HG02798 (cell line): ENCODE measurements at regions not wholly inside any gene's neighbourhood (a gene's known extent, or its start where the extent isn't known, plus 50 kb on each side); places are given as distances from the start of the nearest gene placed in this dataset.
"Not testable (repeated sequence)": the region's sequence is repeated elsewhere in the genome, so short reads cannot be mapped to it uniquely, and the experiment has no call there.

Source experiments
- ATAC-seq: cut with Tn5 transposase; IDR thresholded peaks from one replicate; pipeline ENCODE4 v1.9.1; 2021; ENCODE audit warnings: mild to moderate bottlenecking; ENCODE audit not compliant: unreplicated experiment, poor library complexity

DNA sequence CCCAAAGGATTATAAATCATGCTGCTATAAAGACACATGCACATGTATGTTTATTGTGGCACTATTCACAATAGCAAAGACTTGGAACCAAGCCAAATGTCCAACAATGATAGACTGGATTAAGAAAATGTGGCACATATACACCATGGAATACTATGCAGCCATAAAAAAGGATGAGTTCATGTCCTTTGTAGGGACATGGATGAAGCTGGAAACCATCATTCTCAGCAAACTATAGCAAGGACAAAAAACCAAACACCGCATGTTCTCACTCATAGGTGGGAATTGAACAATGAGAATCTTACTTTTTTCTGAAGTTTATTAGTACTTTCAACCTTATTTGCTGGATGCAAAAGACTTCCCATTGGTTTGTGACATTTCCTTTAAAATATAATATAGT, 101.0 kb upstream of the TBX18 start:
- not testable (repeated sequence) for ATAC-seq

- no peak for ATAC-seq
Observed at GRCh38 chr6:84862843-84863242, 98.4 kb upstream of the TBX18 start.

GRCh38 chr6:84860920-84861319, 96.5 kb upstream of the TBX18 start:
- no peak for ATAC-seq

GRCh38 chr6:84860509-84860908, 96.1 kb upstream of the TBX18 start:
- no peak for ATAC-seq

GRCh38 chr6:84854811-84855400, 90.5 kb upstream of the TBX18 start:
- ATAC-seq = no peak

- ATAC-seq = no peak
Observed at GRCh38 chr6:84853901-84854300, 89.5 kb upstream of the TBX18 start.

- no peak for ATAC-seq
Observed at GRCh38 chr6:84848960-84849359, 84.6 kb upstream of the TBX18 start.

DNA sequence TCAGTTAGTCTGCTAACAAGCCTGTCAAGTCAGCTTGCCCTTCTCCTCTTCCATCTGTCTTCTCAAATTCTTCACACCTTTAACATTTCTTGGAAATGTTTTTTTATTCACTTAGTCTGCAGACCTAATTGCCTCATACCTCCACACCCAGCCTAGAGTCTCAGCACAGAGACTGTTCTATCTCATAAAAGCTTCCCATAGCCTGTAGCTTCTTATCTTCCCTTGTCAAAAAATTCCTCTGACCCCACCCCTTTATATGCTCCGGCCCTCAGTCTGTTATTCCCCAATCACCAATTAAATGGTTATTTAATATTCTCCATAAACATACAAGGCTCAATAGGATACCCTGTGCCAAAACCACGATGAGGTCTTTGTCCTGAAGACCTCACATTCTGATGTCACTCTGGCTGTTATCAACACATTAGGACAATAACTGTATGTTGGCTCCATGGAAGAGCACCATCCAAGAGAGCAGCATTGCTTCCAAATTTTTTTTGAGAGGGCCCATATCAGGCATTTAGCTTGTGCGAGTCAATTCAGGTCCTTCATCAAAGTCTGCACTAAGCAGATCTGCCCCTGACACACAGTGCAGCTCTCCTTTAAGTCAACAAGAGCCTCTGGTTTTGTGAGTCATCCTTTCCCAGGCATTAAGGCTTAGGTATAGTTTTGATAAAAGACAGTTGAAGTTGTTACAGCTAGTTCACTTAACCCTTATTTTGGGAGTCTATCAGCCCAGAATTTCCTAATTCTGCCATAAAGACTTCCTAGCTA, 83.2 kb upstream of the TBX18 start:
- ATAC-seq = no peak

DNA sequence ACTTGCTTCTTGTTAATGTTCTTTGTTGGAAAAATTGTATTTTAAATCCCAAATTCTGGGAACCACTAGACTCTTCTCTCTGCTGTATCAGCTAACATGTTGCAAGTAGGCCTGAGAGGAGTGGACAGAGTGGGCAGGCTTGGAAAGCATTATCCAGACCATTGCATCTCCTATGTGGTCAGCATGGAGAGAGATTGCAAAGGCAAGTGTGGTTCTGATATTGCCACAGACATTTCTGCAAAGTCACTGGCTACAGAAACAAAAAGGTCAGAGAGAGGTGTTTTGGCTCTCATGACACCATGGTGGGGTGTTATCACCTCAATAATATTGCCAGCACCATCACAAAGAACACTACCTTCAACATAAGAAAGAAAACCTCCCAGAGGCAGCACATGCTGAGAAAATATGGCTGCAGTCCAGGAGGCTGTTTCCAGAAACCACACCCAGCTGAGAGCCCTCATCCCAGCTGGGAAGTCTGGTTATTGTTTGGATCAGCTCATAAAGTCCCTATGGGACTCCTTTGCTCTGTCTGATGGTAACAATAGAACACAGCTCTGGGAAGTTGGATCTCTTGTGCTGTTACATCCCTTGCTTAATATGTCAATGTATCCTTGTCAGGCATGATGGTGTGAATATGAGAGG, 78.2 kb upstream of the TBX18 start:
- no peak for ATAC-seq

DNA sequence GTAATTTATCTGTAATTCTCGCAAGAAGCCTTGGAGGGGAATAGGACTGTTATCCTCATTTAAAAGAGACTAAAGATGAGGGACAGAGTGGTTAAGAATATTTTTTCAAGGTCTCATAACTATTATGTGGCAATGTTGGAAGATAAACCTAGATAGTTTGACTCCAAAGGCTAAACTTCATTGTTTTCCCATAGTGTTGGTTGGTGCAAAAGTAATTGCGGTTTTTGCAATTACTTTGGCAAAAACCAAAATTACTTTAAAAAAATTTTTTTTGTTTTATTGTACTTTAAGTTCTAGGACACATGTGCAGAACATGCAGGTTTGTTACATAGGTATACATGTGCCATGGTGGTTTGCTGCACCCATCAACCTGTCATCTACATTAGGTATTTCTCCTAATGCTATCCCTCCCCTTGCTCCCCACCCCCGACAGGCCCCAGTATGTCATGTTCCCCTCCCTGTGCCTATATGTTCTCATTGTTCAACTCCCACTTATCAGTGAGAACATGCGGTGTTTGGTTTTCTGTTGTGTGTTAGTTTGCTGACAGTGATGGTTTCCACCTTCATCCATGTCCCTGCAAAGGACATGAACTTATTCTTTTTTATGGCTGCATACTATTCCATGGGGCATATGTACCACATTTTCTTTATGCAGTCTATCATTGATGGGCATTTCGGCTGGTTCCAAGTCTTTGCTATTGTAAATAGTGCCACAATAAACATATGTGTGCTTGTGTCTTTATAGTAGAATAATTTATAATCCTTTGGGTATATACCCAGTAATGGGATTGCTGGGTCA, 72.9 kb upstream of the TBX18 start:
- ATAC-seq = not testable (repeated sequence)

GRCh38 chr6:84836366-84836765, 72.0 kb upstream of the TBX18 start:
- peak; percentile 57 for ATAC-seq

DNA sequence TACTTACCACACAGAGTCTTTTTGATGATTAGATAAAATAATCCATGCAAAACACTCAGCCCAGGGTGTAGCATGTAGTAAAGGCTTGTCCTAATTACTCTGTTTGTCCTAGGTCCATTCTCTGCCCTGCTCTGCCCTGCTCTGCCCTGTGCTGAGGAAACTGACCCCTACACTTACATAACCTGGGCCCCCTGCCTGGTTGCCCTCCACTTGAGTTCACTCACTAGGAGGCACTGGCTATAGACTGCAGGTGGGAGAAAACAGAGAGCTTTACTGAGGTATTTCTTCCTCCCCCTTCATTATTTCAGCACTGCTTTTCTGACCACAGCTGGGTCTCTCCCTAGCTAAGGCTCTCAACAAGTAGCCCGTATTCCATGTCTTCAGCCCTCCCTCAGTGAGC, 70.9 kb upstream of the TBX18 start:
- ATAC-seq = no peak

DNA sequence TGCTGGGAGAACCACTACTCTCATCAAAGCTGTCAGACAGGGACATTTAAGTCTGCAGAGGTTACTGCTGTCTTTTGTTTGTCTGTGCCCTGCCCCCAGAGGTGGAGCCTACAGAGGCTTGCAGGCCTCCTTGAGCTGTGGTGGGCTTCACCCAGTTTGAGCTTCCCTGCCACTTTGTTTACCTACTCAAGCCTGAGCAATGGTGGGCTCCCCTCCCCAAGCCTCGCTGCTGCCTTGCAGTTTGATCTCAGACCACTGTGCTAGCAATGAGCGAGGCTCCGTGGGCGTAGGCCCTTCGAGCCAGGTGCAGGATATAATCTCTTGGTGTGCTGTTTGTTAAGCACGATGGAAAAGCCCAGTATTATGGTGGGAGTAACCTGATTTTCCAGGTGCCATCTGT, 67.5 kb upstream of the TBX18 start:
- not testable (repeated sequence) for ATAC-seq

DNA sequence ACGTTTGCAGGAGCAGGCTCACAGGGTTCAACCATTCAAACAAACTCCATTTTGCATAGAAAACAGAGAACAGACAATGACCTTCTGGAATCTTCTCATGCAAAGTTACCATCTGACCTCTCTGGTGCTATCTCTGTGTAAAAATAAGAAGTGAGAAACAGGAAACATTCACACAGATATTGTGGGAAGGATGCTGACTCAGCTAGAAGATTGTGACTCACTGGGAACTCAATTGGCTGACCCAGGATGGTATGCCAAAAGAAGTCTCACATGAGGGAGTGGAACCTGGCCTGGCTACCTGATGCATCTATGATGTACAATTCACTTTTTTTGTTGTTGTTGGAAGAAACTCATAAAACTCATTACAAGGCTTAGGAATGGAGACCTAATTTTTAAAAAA, 61.1 kb upstream of the TBX18 start:
- no peak for ATAC-seq

- ATAC-seq = not testable (repeated sequence)
Observed at GRCh38 chr6:84821314-84821713, 56.9 kb upstream of the TBX18 start.

- ATAC-seq = no peak
Observed at GRCh38 chr6:84816741-84817140, 52.3 kb upstream of the TBX18 start.

- ATAC-seq = no peak
Observed at GRCh38 chr6:84815896-84816735, 51.7 kb upstream of the TBX18 start.
